SK-N-SH treated with all-trans-retinoic acid at 6 μM for 48 hours (cell line): ENCODE measurements at regions not wholly inside any gene's neighbourhood (a gene's known extent, or its start where the extent isn't known, plus 50 kb on each side); places are given as distances from the start of the nearest gene placed in this dataset.

Experiments used
- ATAC-seq: fragments of 200-7000 bp; cut with Tn5 transposase; 3 replicates; pipeline ENCODE4 v1.9.1; 2020; ENCODE audit warnings: mild to moderate bottlenecking, moderate library complexity
- ARNTL ChIP-seq: fragments of 450-650 bp; formaldehyde crosslinking; IDR thresholded peaks from 2 replicates; pipeline ENCODE4 v1.5.0; 2020; ENCODE audit warnings: low read depth, mild to moderate bottlenecking, moderate library complexity, borderline replicate concordance
- BACH2 ChIP-seq: fragments of 250-450 bp; sonication (Bioruptor Pico); IDR thresholded peaks from 2 replicates; pipeline ENCODE4 v1.9.0; 2021; ENCODE audit warnings: mild to moderate bottlenecking, borderline replicate concordance
- CREB5 ChIP-seq: fragments of 250-450 bp; sonication (Bioruptor Pico); IDR thresholded peaks from 2 replicates; pipeline ENCODE4 v1.5.1; 2020; ENCODE audit warnings: low read depth, mild to moderate bottlenecking, moderate library complexity
- CSDC2 ChIP-seq: fragments of 250-450 bp; sonication (Bioruptor Pico); IDR thresholded peaks from 2 replicates; pipeline ENCODE4 v1.5.0; 2020; ENCODE audit warnings: mild to moderate bottlenecking, moderate library complexity
- CSRNP3 ChIP-seq: fragments of 250-450 bp; sonication (Bioruptor Pico); IDR thresholded peaks from 2 replicates; pipeline ENCODE4 v1.5.1; 2021; ENCODE audit warnings: mild to moderate bottlenecking, moderate library complexity
- ESRRG ChIP-seq: fragments of 250-450 bp; sonication (Bioruptor Pico); IDR thresholded peaks from 2 replicates; pipeline ENCODE4 v1.6.1; 2021; ENCODE audit warnings: mild to moderate bottlenecking
- GLIS3 ChIP-seq: fragments of 250-450 bp; sonication (Bioruptor Pico); IDR thresholded peaks from 2 replicates; pipeline ENCODE4 v1.5.0; 2020; ENCODE audit warnings: mild to moderate bottlenecking, moderate library complexity
- ISL1 ChIP-seq: fragments of 250-450 bp; sonication (Bioruptor Pico); IDR thresholded peaks from 2 replicates; pipeline ENCODE4 v2.1.2; 2022; ENCODE audit warnings: mild to moderate bottlenecking, moderate library complexity
- OSR1 ChIP-seq: fragments of 250-450 bp; sonication (Bioruptor Pico); IDR thresholded peaks from 2 replicates; pipeline ENCODE4 v1.8.0; 2022; ENCODE audit warnings: moderate library complexity, mild to moderate bottlenecking, inconsistent platforms
- PPARA ChIP-seq: fragments of 250-450 bp; sonication (Bioruptor Pico); IDR thresholded peaks from 2 replicates; pipeline ENCODE4 v1.5.0; 2020; ENCODE audit warnings: mild to moderate bottlenecking, borderline replicate concordance
- RARB ChIP-seq: fragments of 250-450 bp; sonication (Bioruptor Pico); IDR thresholded peaks from 2 replicates; pipeline ENCODE4 v1.8.0; 2021; ENCODE audit warnings: mild to moderate bottlenecking, moderate library complexity
- SNAI2 ChIP-seq: fragments of 250-450 bp; sonication (Bioruptor Pico); IDR thresholded peaks from 2 replicates; pipeline ENCODE4 v1.5.0; 2020; ENCODE audit warnings: mild to moderate bottlenecking, moderate library complexity
- TCF4 ChIP-seq: fragments of 250-450 bp; sonication (Bioruptor Pico); IDR thresholded peaks from 2 replicates; pipeline ENCODE4 v1.8.0; 2021; ENCODE audit warnings: mild to moderate bottlenecking, moderate library complexity, borderline replicate concordance
- TOX ChIP-seq: fragments of 250-450 bp; sonication (Bioruptor Pico); IDR thresholded peaks from 2 replicates; pipeline ENCODE4 v1.8.0; 2021; ENCODE audit warnings: mild to moderate bottlenecking, moderate library complexity, borderline replicate concordance
- ZFP3 ChIP-seq: fragments of 250-450 bp; sonication (Bioruptor Pico); IDR thresholded peaks from 2 replicates; pipeline ENCODE4 v1.5.0; 2020; ENCODE audit warnings: mild to moderate bottlenecking, moderate library complexity
- ZFP30 ChIP-seq: fragments of 450-650 bp; formaldehyde crosslinking; IDR thresholded peaks from 2 replicates; pipeline ENCODE4 v1.5.0; 2022; ENCODE audit warnings: mild to moderate bottlenecking, moderate library complexity
- ZNF565 ChIP-seq: fragments of 450-650 bp; formaldehyde crosslinking; conservative IDR thresholded peaks from 2 replicates; pipeline ENCODE4 v1.5.0; 2020; ENCODE audit warnings: low read depth, mild to moderate bottlenecking, moderate library complexity
- ZNF70 ChIP-seq: fragments of 450-650 bp; formaldehyde crosslinking; IDR thresholded peaks from 2 replicates; pipeline ENCODE4 v1.5.0; 2020; ENCODE audit warnings: mild to moderate bottlenecking, moderate library complexity
- ZNF8 ChIP-seq: fragments of 450-650 bp; formaldehyde crosslinking; IDR thresholded peaks from 2 replicates; pipeline ENCODE4 v1.5.0; 2020; ENCODE audit warnings: mild to moderate bottlenecking, moderate library complexity
- TF ChIP-seq, protein P1 (sequence below): fragments of 250-450 bp; sonication (Bioruptor Pico); IDR thresholded peaks from 2 replicates; pipeline ENCODE4 v1.8.0; 2021; ENCODE audit warnings: low read depth, mild to moderate bottlenecking, moderate library complexity, borderline replicate concordance
- TF ChIP-seq, protein P2 (sequence below): fragments of 250-450 bp; sonication (Bioruptor Pico); IDR thresholded peaks from 2 replicates; pipeline ENCODE4 v1.8.0; 2020; ENCODE audit warnings: mild to moderate bottlenecking, moderate library complexity, borderline replicate concordance
- TF ChIP-seq, protein P3 (sequence below): fragments of 250-450 bp; sonication (Bioruptor Pico); IDR thresholded peaks from 2 replicates; pipeline ENCODE4 v1.5.0; 2020; ENCODE audit warnings: mild to moderate bottlenecking, moderate library complexity

- ATAC-seq: peak; percentile 87
- TF ChIP-seq TCF4 (CRISPR knock-in tag) (no peak), ESRRG (CRISPR knock-in tag) (no peak), RARB (no peak), ZNF8 (CRISPR knock-in tag) (no peak), TOX (no peak), ZFP30 (CRISPR knock-in tag) (no peak), BACH2 (CRISPR knock-in tag) (no peak), CSDC2 (CRISPR knock-in tag) (no peak), ISL1 (no peak), GLIS3 (CRISPR knock-in tag) (no peak)
- TF ChIP-seq, protein P1, sequence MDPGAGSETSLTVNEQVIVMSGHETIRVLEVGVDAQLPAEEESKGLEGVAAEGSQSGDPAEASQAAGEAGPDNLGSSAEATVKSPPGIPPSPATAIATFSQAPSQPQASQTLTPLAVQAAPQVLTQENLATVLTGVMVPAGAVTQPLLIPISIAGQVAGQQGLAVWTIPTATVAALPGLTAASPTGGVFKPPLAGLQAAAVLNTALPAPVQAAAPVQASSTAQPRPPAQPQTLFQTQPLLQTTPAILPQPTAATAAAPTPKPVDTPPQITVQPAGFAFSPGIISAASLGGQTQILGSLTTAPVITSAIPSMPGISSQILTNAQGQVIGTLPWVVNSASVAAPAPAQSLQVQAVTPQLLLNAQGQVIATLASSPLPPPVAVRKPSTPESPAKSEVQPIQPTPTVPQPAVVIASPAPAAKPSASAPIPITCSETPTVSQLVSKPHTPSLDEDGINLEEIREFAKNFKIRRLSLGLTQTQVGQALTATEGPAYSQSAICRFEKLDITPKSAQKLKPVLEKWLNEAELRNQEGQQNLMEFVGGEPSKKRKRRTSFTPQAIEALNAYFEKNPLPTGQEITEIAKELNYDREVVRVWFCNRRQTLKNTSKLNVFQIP: no peak
- TF ChIP-seq, protein P2, sequence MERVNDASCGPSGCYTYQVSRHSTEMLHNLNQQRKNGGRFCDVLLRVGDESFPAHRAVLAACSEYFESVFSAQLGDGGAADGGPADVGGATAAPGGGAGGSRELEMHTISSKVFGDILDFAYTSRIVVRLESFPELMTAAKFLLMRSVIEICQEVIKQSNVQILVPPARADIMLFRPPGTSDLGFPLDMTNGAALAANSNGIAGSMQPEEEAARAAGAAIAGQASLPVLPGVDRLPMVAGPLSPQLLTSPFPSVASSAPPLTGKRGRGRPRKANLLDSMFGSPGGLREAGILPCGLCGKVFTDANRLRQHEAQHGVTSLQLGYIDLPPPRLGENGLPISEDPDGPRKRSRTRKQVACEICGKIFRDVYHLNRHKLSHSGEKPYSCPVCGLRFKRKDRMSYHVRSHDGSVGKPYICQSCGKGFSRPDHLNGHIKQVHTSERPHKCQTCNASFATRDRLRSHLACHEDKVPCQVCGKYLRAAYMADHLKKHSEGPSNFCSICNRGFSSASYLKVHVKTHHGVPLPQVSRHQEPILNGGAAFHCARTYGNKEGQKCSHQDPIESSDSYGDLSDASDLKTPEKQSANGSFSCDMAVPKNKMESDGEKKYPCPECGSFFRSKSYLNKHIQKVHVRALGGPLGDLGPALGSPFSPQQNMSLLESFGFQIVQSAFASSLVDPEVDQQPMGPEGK (CRISPR knock-in tag): no peak
- TF ChIP-seq, all 23 proteins: peak for 0
Observed at GRCh38 chr7:112892263-112892662, 102.1 kb upstream of the TMEM168 start.

DNA sequence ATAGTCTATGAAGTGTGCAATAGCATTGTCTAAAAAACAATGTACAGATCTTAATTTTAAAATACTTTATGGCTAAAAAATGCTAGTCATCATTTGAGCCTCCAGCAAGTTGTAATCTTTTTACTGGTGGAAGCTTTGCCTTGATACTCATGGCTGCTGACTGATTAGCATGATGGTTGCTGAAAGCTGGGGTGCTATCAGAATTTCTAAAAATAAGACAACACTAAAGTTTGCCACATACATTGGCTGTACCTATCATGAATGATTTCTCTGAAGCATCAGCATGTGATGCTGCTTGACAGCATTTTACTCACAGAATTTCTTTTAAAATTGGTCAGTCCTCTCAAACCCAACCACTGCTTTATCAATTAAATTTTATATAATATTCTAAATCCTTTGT, 101.5 kb upstream of the TMEM168 start:
- ATAC-seq: no peak
- no peak for TF ChIP-seq OSR1 (CRISPR knock-in tag)
- TF ChIP-seq CSDC2 (CRISPR knock-in tag): no peak
- TF ChIP-seq, protein P3, sequence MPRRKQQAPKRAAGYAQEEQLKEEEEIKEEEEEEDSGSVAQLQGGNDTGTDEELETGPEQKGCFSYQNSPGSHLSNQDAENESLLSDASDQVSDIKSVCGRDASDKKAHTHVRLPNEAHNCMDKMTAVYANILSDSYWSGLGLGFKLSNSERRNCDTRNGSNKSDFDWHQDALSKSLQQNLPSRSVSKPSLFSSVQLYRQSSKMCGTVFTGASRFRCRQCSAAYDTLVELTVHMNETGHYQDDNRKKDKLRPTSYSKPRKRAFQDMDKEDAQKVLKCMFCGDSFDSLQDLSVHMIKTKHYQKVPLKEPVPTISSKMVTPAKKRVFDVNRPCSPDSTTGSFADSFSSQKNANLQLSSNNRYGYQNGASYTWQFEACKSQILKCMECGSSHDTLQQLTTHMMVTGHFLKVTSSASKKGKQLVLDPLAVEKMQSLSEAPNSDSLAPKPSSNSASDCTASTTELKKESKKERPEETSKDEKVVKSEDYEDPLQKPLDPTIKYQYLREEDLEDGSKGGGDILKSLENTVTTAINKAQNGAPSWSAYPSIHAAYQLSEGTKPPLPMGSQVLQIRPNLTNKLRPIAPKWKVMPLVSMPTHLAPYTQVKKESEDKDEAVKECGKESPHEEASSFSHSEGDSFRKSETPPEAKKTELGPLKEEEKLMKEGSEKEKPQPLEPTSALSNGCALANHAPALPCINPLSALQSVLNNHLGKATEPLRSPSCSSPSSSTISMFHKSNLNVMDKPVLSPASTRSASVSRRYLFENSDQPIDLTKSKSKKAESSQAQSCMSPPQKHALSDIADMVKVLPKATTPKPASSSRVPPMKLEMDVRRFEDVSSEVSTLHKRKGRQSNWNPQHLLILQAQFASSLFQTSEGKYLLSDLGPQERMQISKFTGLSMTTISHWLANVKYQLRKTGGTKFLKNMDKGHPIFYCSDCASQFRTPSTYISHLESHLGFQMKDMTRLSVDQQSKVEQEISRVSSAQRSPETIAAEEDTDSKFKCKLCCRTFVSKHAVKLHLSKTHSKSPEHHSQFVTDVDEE (CRISPR knock-in tag): no peak
- no peak for TF ChIP-seq ZFP30 (CRISPR knock-in tag)
- TF ChIP-seq SNAI2 (CRISPR knock-in tag): no peak
- TF ChIP-seq BACH2 (CRISPR knock-in tag): no peak
- no peak for TF ChIP-seq ZNF70 (CRISPR knock-in tag)
- no peak for TF ChIP-seq ARNTL (CRISPR knock-in tag)
- no peak for TF ChIP-seq ISL1
- TF ChIP-seq CSRNP3: no peak
- TF ChIP-seq GLIS3 (CRISPR knock-in tag): no peak
- TF ChIP-seq TOX: no peak
- no peak for TF ChIP-seq ZNF565 (CRISPR knock-in tag)
- TF ChIP-seq ZNF8 (CRISPR knock-in tag): no peak
- no peak for TF ChIP-seq ESRRG (CRISPR knock-in tag)
- no peak for TF ChIP-seq PPARA
- TF ChIP-seq ZFP3 (CRISPR knock-in tag): no peak

GRCh38 chr7:112889834-112890438, 99.7 kb upstream of the TMEM168 start:
- no peak for ATAC-seq
- TF ChIP-seq SNAI2 (CRISPR knock-in tag) (no peak), PPARA (no peak), ZFP30 (CRISPR knock-in tag) (no peak), BACH2 (CRISPR knock-in tag) (no peak), ZNF70 (CRISPR knock-in tag) (no peak), CREB5 (CRISPR knock-in tag) (no peak), RARB (no peak), GLIS3 (CRISPR knock-in tag) (no peak), ZNF565 (CRISPR knock-in tag) (no peak), CSRNP3 (no peak), ESRRG (CRISPR knock-in tag) (no peak), OSR1 (CRISPR knock-in tag) (no peak)
- TF ChIP-seq, protein P1: no peak
- TF ChIP-seq, all 23 proteins: peak for 0
